ENCODE measurements at regions not wholly inside any gene's neighbourhood (a gene's known extent, or its start where the extent isn't known, plus 50 kb on each side); places are given as distances from the start of the nearest gene placed in this dataset.

DNA sequence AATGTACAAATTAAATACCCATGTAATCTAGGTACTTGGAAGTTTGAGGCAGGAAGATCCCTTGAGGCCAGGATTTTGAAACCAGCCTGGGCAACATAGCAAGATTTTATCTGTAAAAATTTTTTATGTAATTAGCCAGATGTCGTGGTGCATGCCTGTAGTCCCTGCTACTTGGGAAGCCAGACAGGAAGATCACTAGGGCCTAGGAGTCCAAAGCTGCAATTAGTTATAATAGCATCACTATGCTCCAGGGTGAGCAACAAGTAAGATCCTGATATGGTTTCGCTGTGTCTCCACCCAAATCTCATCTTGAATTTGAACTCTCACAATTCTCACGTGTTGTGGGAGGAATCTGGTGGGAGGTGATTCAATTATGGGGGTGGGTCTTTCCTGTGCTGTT lies 535.8 kb downstream of the TENT5A start:
- no peak for DNase-seq (ENCODE audit: low spot score)
- in situ Hi-C loops (cut with MboI; ENCODE audit: low sequenced_read_pairs, unreplicated experiment) = no loop called here
- TF ChIP-seq CTCF (IDR thresholded peaks at IDR 0.05; ENCODE audit: borderline replicate concordance, control extremely low read depth, extremely low read depth, insufficient read depth, missing control alignments) = no peak

DNA sequence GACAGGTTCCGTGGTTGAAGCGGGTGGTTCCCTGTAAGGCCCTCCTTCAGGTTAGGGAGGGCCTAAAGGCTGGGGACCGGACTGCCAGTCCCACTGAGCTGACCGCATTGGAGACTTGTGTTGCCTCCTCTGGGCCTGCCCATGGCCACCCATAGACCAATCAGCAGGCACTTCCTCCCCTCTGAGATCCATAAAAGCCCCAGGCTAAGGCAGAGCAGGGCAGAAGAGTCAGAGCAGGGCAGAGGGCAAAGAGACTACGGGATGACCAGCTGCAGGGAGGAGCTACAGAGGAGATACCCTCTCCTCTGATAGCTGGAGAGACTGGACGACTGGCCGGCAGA lies 537.4 kb downstream of the TENT5A start:
- no peak for DNase-seq (ENCODE audit: low spot score)
- TF ChIP-seq CTCF (IDR thresholded peaks at IDR 0.05; ENCODE audit: borderline replicate concordance, control extremely low read depth, extremely low read depth, insufficient read depth, missing control alignments) = no peak
- in situ Hi-C loops (cut with MboI; ENCODE audit: low sequenced_read_pairs, unreplicated experiment) = no loop called here

- DNase-seq (ENCODE audit: low spot score) = no peak
- in situ Hi-C loops (cut with MboI; ENCODE audit: low sequenced_read_pairs, unreplicated experiment) = no loop called here
- no peak for TF ChIP-seq CTCF (IDR thresholded peaks at IDR 0.05; ENCODE audit: borderline replicate concordance, control extremely low read depth, extremely low read depth, insufficient read depth, missing control alignments)
These were observed 537.9 kb downstream of the TENT5A start for GRCh38 chr6:81214414-81215091.

DNA sequence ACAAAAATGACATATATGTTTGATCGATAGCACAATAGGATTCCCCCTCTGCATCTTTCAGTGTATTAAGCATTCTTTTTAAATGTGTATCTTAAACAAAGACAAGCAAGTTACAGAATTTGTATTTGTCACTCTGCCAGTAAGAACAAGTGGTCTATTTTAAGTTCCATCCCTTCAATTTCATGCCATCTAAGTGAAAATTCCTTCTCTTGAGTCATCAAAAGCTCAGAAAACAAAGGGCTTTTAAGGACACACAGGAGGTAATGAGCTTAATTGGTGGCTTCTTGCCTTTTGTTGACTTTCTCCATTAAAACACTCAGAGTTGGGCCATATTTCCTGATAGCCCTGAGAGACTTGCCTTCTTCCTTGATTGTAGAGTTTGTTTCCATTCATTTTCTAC lies 547.8 kb downstream of the TENT5A start:
- no peak for TF ChIP-seq CTCF (IDR thresholded peaks at IDR 0.05; ENCODE audit: borderline replicate concordance, control extremely low read depth, extremely low read depth, insufficient read depth, missing control alignments)
- in situ Hi-C loops (cut with MboI; ENCODE audit: low sequenced_read_pairs, unreplicated experiment) = no loop called here
- DNase-seq (ENCODE audit: low spot score) = no peak

DNA sequence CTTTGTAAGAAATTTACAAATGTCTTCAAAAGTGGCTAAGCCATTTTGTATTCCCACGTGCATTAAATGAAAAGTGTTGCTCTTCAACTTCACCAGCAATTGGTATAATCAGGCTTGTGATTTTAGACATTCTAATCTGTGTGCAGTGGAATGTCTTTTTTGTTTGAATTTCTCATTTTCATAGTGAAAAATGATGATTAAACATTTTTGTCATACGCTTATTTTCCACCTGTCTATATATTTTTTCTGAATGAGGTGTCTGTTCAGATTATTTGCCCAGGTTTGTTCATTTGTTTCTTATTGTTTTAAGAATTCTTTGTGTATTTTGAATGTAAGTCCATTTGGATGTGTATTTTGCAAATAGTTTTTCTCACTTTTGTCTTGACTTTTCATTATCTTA lies 558.1 kb downstream of the TENT5A start:
- TF ChIP-seq CTCF (IDR thresholded peaks at IDR 0.05; ENCODE audit: borderline replicate concordance, control extremely low read depth, extremely low read depth, insufficient read depth, missing control alignments) = no peak
- no peak for DNase-seq (ENCODE audit: low spot score)
- in situ Hi-C loops (cut with MboI; ENCODE audit: low sequenced_read_pairs, unreplicated experiment) = no loop called here

- no peak for TF ChIP-seq CTCF (IDR thresholded peaks at IDR 0.05; ENCODE audit: borderline replicate concordance, control extremely low read depth, extremely low read depth, insufficient read depth, missing control alignments)
- in situ Hi-C loops (cut with MboI; ENCODE audit: low sequenced_read_pairs, unreplicated experiment) = no loop called here
- no peak for DNase-seq (ENCODE audit: low spot score)
These were observed 580.3 kb downstream of the TENT5A start for GRCh38 chr6:81172056-81172740.

Data from GM13976 (cell line).